NOMO-1 (cell line): ENCODE measurements at regions not wholly inside any gene's neighbourhood (a gene's known extent, or its start where the extent isn't known, plus 50 kb on each side); places are given as distances from the start of the nearest gene placed in this dataset.
"Not testable (repeated sequence)": the region's sequence is repeated elsewhere in the genome, so short reads cannot be mapped to it uniquely, and the experiment has no call there.

Source experiments
- DNase-seq, 2 experiments: peaks; one replicate each; lab custom pipeline; 2025; ENCODE audit not compliant: unreplicated experiment in 2 of 2; lab: John Stamatoyannopoulos, UW

DNA sequence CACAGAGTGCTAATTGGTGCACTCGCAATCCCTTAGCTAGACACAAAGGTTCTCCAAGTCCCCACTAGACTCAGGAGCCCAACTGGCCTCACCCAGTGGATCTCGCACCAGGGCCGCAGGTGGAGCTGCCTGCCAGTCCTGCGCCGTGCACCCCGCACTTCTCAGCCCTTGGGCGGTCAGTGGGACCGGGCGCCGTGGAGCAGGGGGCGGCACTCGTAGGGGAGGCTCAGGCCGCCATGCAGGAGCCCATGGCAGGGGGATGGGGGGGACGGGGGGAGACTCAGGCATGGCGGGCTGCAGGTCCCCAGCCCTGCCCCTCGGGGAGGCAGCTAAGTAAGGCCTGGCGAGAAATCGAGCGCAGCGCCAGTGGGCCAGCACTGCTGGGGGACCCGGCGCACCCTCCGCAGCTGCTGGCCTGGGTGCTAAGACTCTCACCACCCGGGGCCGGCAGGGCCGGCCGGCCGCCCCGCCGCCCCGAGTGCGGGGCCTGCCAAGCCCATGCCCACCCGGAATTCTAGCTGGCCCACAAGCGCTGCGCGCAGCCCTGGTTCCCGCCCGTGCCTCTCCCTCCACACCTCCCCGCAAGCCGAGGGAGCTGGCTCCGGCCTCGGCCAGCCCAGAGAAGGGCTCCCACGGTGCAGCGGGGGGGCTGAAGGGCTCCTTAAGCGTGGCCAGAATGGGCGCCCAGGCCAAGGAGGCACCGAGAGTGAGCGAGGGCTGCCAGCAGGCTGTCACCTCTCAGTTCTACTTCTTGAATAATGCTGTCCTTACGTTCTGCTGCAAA, 258.2 kb downstream of the GALC start:
- DNase-seq: not testable (repeated sequence)

DNA sequence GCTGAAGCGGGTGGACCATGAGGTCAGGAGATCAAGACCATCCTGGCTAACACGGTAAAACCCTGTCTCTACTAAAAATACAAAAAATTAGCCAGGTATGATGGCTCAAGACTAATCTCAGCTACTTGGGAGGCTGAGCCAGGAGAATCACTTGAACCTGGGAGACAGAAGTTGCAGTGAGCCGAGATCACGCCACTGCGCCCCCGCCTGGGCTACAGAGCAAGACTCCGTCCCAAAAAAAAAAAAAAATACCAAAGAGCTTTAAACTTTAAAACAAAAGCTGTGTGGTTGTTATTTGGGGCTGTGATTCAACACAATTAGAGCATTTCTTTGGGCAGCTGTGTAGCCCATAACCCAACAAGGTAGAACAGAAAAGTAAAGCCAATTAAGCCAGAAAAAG, 259.9 kb downstream of the GALC start:
- not testable (repeated sequence) for DNase-seq

DNA sequence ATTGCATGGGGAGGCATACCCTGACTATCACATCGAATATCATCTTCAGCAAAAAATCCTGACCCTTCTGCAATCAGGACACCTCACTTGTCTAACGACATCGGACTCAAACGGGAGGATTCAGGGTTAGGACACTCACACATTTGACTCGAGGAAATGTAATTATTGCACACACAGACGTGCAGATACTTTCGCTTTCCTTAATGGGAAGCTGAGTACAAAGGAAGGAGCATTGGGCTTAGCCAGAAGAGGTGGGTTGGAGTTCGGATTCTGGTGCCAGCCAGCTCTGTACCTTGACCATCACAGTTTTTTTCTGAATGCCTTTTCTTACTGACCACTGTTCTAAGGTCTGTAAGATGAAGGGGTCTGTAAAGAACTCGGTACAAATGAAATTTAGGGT, 260.4 kb downstream of the GALC start:
- DNase-seq: peak in 1 of 2 experiments; percentile 23

DNA sequence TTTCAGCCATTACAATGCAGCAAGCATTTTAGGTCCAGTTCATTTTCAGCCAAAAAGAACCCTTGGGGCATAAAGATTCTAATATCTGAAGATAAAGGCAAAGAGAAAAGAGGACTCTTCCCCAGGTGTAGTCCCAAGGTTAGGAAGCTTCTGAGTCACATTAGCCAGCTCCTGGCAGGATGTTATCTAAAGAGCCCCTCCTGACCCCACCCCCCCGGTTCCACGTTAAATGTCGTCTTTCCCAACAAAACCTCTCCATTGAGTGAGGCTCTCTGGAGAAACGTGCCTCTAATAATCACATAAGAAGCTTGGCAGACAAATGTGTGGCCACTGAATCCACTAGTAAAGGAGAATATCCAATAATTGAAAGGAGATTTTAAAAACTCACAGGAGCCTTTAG, 267.7 kb downstream of the GALC start:
- DNase-seq: no peak

DNA sequence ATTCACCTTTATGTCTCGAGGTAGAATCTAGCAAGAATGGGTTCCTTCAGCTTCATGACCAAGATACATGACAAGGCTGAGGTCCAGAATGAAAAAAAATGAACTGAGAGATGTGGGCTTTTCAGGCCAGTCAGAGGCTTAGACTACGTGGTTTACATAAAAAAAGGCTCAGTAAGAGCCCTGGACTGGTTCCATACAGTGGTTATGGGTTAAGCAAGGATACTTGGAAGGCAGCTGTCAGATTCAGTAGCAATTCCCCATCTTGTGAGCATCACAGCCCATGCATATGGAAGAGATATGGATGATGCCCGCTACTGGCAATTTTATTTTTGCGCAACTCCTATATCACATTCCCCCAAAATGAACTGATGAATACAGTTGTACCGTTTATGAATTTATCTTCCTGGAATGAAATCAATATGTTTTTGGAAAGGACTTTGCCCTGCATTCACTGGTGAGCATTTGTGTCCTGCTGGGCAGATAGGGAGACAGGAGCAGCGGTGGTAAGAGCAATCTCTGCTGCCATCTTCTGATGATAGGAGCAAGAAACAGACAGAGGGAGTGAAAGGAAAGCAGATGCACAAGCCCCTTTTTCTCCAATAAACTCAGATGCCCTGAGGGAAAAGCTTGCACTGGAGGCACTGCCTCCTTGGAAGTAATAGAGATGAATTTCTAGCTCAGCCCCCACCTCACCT, 280.4 kb downstream of the GALC start:
- no peak for DNase-seq

DNA sequence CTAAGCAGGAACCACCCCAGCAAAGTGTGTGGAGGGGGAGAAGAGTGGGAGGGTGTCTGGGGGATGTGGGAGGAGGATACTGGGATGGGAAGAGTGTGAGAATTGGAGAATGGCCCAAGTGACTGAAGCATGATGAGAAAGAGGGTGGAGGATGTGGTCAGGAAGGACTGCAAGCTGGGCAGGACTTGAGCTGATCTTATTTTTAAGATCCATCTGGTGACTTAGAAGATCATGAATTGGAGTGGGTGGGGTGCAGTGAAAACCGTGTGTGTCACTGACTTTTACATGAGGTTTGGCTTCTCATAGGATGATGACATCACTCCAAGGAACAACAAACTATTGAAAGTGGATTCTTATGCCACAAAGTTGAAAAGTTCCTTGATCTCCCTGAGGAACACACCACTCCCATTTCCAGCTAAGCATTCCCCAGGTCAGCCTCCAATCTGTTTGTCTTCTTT, 287.5 kb downstream of the GALC start:
- no peak for DNase-seq

DNA sequence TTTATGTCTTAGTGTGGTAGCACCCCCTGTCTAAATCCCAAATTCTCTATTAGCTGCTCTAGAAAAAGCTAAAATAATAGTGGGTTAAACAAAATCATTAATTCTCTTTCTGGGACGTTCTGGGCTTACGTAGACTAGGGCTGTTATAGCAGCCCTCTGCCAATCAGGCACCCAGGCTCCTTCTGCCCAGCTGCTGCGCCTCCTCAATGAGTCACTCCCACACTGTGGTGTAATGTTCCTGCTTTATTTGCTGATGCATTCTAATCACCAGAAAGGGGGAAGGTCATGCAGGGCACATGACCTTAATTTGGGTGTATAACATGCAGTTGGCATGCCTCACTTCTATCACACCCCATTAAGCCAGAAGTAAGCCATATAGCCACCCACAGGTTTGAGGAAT, 294.5 kb downstream of the GALC start:
- no peak for DNase-seq

DNA sequence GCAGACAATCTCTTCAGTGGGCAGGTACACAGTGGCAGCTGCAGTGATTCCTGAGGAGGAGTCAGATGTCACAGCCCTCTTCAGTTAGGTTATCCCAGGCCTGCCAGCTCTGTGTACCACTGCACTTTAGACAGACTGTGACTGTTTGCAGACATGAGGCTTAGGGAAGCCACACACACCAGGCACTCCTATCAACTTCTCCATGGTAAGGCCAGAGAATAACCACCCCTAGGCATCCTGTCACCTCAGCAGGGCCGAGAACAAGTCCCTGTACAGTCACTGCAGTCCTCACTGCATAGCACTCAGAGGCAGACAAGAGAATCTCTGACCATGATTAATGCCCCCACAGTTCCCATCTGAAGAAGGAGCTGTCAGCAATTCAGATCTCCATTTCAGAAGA, 296.5 kb downstream of the GALC start:
- DNase-seq: no peak

DNA sequence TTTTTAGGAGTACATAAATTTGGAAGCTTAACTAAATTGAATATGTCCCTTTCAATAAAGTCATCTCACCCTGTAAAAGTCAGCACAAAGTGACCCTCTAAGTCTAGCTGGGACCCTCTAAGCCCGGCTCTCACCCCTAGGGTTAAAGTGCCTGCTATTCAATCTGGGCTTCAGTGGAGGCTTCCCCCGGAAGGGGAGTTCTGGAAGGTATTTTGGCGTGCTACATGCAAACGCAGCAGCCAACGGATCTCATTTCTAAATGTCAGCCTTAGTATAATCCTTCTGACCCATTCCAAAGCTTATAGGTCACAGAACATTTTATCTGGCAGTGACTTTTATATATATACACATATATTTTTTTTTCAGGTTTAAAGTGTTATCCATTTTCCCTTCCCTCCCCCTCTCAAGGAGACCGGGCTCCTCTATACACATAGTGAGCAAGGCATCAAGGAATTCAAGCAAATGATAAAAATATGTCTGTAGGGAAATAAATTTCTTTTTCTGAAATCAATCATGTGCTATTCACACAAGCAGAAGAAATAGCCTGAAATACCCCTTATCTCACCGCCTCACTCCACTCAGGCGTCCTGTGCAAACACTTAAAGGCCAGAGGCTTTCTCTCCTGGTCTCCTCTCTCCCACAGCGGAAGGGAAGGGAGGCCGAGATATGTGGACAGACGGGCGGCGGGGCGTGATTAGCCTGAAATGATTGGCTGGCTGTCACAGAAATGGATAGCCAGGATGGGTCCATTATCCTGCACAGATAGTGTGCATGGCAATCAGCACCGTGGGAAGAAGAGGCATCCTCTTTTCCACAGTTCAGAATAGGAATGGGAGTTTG, 301.7 kb downstream of the GALC start:
- no peak for DNase-seq

DNA sequence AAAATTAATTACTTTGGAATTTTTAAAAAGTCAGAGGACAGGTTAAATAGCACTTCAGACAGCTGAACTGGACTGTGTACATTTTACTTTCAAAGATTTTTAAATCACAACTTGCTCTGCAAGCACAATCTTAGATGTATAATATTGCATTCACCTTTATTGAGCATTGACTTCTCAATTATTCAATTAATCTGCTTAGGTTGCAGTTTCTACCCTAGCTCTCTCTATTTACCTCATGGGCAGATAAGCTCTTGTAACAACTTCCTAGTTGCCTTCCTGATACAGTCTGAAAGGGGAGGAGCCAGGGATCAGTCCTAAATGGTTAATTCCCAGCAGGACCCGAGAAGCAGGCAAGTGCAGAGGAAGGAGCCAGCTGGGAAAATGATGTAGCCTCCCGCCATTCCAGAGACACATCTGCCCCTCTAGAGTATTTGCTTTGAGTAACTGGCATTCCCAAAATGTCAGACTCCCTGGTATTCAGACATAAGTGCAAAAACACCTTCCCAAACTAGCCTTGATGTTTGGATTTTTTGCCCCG, 302.8 kb downstream of the GALC start:
- no peak for DNase-seq

DNA sequence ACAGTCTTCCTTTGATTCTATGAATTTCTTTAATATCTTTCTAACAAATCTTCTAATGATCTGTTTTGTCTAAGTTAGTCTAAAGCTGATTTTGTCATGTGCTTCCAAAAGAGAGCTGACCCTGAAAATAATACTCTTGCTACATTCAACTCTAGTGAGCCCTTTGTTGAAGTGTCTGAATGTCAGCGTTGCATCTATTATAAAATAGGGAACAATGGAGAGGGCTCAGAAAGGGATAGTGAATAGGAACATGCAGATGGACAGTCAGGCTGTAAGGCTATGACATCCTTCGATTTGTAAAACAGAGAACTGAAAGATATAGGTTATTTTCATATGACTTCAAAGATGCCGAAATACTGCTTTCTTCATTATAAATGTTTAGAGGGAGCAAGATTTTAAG, 304.5 kb downstream of the GALC start:
- no peak for DNase-seq

DNA sequence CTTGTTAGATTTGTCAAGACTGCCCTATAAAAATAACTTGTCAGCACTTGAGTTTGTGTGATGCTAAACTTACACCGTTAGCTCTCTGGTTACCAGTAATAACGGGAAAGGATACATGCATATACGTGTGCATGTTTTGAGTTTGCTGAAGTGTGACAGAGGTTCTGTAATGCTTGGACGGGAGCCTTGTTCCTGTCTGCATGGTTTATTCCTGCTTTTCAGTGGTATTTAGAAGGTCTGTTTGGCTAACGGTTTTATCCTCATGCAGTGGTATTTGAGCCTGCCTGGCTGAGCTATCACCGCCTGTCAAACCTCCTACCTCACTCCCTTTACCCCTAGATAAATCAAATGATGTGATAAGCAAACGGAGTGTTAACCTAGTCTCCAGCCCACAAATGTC, 305.6 kb downstream of the GALC start:
- no peak for DNase-seq

DNA sequence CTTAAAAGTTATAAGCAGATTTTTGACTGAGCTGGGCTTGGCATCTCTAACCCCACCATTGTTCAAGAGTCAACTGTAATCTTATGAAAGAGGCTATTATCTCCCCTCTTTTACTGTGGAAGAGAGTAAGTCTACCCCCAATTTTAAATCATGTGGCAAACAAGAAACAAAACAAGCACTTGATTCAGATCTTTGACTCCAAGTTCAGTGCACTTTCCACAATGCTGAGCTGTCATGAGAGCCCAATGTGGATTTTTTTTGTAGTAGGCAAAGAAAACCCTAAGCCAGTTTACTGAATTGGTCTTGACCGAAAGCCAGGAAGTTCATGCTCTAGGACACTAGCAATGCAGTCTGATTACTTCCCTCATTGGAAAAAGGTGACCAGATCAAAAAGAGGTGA, 306.2 kb downstream of the GALC start:
- DNase-seq: no peak

DNA sequence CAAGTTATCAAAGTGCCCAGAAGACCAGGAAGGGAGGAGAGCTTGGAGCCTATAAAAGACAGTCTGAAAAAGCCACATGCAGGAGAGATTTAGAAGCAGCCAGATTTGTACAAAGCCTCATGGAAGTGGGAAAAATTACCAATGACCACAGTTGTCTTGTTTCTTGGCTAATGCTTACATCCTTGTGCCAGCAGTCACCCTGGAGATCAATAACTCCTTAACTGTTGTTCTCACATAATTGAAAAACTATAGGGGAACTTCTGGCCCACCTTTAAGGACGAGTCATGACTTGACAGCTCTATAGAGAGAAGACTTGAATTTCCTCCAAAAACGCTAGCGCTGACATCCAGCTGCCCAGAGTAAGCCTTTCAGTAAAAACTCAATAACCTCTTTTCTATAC, 313.1 kb downstream of the GALC start:
- no peak for DNase-seq

DNA sequence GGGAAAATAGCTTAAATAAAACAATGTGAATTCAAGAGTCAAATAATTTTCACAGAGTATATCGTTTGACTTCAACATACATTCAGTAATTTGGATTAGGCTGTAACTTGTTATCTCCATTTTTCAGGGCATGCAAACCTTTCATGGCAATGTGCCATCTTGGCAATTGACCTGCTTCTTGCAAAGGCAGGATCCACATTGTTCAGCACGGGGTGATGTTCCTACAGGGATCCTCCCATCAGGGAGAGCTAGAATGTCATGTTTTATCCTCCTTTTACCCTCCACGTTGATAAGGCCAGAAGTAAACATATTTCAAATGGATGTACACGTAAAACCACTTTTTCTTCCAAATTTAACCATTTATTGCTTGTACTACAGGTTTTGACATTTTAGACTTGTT, 314.4 kb downstream of the GALC start:
- DNase-seq: no peak

DNA sequence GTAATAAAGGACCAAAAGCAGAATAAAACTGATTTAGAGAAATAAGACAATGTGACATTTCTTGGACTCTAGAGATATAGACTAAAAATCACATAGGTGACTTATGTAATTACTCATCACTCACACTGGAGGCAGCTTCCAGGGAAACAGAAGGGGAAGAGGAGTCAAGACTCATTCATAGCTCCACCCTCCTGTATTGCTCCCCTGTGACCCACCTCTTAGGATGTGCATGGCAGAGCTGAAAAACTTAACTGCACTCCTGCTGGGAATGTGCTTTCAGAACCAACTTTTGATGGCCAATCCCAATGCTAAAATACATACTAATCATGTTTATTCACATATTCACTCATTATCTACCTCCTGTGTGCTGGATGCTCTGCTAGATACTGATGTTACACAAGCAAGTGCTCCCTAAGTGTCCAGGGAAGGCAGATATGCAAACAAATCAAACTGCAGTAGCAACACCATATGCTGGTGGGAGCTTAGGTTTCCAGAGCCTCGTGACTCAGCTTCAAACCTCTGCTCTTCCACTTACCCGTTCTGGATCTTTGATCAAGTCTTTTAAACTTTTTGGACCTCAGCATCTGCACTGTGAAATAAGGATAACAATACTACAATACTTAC, 316.1 kb downstream of the GALC start:
- DNase-seq: no peak

DNA sequence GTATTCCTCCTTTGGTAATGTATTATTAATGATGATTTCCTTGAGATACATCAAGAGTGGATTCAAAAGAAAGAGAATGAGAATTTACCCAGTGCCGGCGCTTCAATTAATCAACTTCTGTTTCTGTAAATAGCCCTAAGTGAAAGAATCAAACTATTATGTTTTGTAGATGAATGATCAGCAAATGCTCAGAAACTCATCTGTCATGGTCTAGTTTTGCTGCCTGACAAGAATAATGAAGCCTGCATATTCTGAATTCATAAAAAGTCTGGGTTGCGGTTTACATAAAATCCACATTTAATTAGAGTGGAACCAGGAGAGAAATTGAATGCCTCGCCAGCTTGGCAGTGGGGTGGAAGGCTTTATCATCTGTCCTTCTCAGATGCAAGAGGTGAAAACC, 325.3 kb downstream of the GALC start:
- DNase-seq: no peak

DNA sequence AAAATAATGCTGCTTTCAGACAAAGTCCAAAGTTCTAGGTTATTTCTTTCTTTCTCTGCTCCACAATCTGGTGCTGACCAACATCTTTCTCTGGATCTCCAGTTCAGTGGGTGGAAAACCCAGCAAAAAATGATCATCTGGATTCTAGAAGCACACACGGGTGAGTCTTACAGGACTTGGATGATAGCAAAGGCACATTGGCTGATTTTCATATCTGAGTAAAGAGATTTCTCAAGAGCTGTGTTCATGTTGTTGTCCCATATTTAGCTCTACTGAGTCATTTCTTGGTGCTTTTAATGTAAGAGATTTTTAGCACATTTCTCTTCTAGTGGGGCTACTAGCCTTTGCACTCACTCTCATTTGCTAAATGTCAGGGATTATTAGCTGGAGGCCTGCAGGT, 336.7 kb downstream of the GALC start:
- no peak for DNase-seq

DNA sequence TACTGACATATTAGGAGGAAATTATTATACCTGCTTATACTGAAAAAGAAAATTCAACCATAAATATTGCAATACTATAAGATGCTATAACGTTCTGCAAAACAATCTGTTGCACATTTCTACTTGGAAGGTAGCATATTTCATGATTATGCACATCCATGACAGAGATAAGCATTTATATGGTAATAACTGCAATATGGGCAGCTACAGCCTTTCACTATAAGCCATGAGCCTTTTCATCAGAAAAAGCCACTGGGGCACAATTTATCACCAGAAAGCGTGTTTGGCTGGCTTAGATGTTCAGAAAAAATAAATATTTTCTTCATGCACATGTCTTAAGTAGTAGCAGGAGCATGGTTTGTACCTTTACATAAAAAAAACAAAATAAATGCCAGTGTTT, 340.7 kb downstream of the GALC start:
- no peak for DNase-seq

DNA sequence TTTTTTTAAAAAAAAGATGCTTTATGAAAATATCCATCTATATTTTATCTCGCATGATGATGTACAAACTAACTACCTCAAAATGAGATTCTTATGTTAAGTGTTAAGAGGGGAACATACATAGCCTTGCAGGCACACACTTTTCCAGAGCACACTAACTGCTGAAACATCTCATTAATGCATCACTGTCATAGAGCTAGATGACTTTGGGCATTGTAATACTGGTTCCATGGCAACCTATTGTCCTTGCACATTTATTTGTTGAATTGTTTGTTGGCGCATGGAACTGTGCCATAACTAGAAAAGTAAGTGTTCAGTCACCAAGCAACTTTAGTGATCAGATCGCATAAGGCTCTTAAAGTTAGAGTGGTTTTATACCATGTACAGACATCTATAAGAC, 348.3 kb downstream of the GALC start:
- DNase-seq: no peak

DNA sequence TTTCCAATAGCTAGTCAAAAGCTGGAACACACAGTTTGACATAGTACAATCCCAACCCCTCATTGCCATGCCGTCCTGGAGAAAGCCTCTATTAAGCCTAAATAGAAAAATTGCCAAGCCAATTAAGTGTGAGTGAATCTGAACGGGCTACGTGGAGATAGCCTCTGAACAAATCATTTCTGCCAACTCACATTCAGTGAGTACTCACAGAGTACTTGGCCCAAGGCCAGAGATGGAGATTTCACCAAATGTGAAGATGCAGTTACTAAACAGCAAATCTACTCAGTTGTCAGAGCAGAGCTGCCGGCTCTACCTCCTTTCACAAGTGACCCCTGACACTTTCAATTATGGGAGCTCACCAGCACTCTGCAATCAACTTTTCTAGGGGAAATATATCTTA, 350.0 kb downstream of the GALC start:
- no peak for DNase-seq
